HCT116 (cell line): ENCODE measurements at regions not wholly inside any gene's neighbourhood (a gene's known extent, or its start where the extent isn't known, plus 50 kb on each side); places are given as distances from the start of the nearest gene placed in this dataset.

ENCODE experiments used
- ATAC-seq: fragments of 200-7000 bp; cut with Tn5 transposase; 2 replicates; pipeline ENCODE4 v1.9.1; 2020; ENCODE audit warnings: mild to moderate bottlenecking, moderate library complexity
- BruUV-seq: library from RNA; stranded (reverse); fragments of 400-500 nt; replicated peaks from 2 replicates; lab custom pipeline; 2021; lab: Mats Ljungman, UMichigan
- CTCF ChIA-PET: fragments of 300-600 bp; sonication (Branson Sonifier 250); formaldehyde crosslinking; loops from one replicate; lab custom pipeline; 2021; ENCODE audit warnings: antibody characterized with exemption; lab: Charles Lee
- POLR2A ChIA-PET: fragments of 300-600, 350-600 bp; sonication (Branson Sonifier 250); formaldehyde crosslinking; loops from one replicate; lab custom pipeline; 2021; ENCODE audit warnings: antibody characterized with exemption; lab: Charles Lee
- RAD21 ChIA-PET, 2 experiments: fragments of 300-600 bp; sonication (Branson Sonifier 250); formaldehyde crosslinking; loops; one replicate each; lab custom pipeline; 2023; ENCODE audit warnings: low total read pairs in 2 of 2; ENCODE audit not compliant: uncharacterized antibody in 2 of 2, unreplicated experiment in 2 of 2, low non-redundant PET in 1 of 2; lab: Charles Lee
- DNase-seq: peaks from one replicate; pipeline ENCODE4 v3.0.0-alpha.2; 2010; ENCODE audit warnings: low read depth, low spot score
- H2AFZ ChIP-seq: fragments of 200-600 bp; shearing (Covaris generic), sonication (generic); 2 replicates; pipeline ENCODE4 v1.6.1; 2017; ENCODE audit warnings: low read depth, mixed run types, mixed read lengths, antibody characterized with exemption, low read length; ENCODE audit not compliant: poor library complexity, severe bottlenecking
- H3K27ac ChIP-seq: 2 replicates; pipeline ENCODE4 v1.5.1; 2012; ENCODE audit warnings: low read depth, low read length
- H3K27me3 ChIP-seq: fragments of 200-600 bp; sonication (generic); 2 replicates; pipeline ENCODE4 v1.6.1; 2016; ENCODE audit warnings: mixed run types, low read length, mixed read lengths; ENCODE audit not compliant: insufficient read depth
- H3K36me3 ChIP-seq, 2 experiments: fragments of 200-500 bp in 1 of 2; fragments of 200-600 bp in 1 of 2; sonication (Bioruptor generic) in 1 of 2; sonication (generic) in 1 of 2; 2 replicates each; pipeline versions ENCODE4 v1.5.1 to v1.6.1; 2014 to 2016; ENCODE audit warnings: low read length in 2 of 2, inconsistent platforms in 1 of 2, mixed read lengths in 1 of 2, mixed run types in 1 of 2; ENCODE audit not compliant: insufficient read depth in 2 of 2, control insufficient read depth in 1 of 2
- H3K4me1 ChIP-seq, 2 experiments: fragments of 200-600 bp in 1 of 2; sonication (generic) in 1 of 2; 2 replicates each; pipeline versions ENCODE4 v1.5.1 to v1.6.1; 2012 to 2017; ENCODE audit warnings: low read length in 2 of 2, inconsistent platforms in 1 of 2, mild to moderate bottlenecking in 1 of 2, mixed read lengths in 1 of 2, mixed run types in 1 of 2, moderate library complexity in 1 of 2; ENCODE audit not compliant: insufficient read depth in 2 of 2, control insufficient read depth in 1 of 2
- H3K4me2 ChIP-seq: fragments of 200-600 bp; sonication (generic); 2 replicates; pipeline ENCODE4 v1.6.1; 2017; ENCODE audit warnings: mixed run types, low read length, mixed read lengths
- H3K4me3 ChIP-seq, 2 experiments: fragments of 200-600 bp in 1 of 2; sonication (generic) in 1 of 2; replicated peaks in 1 of 2; 2 replicates each; pipeline ENCODE4 v1.5.1; 2011 to 2016; ENCODE audit warnings: low read length in 2 of 2, control low read depth in 1 of 2, low read depth in 1 of 2, mild to moderate bottlenecking in 1 of 2, mixed read lengths in 1 of 2, mixed run types in 1 of 2
- H3K79me2 ChIP-seq: fragments of 200-600 bp; sonication (generic); 2 replicates; pipeline ENCODE4 v1.6.1; 2017; ENCODE audit warnings: mild to moderate bottlenecking, mixed run types, low read length, moderate library complexity, mixed read lengths; ENCODE audit not compliant: insufficient read depth
- H3K9ac ChIP-seq: fragments of 200-600 bp; sonication (generic); 2 replicates; pipeline ENCODE4 v1.6.1; 2016; ENCODE audit warnings: low read length, mixed read lengths
- H3K9me2 ChIP-seq: fragments of 200-600 bp; sonication (generic), shearing (Covaris generic); 2 replicates; pipeline ENCODE4 v1.6.1; 2017; ENCODE audit warnings: mixed run types, mild to moderate bottlenecking, moderate library complexity; ENCODE audit not compliant: insufficient read depth
- H3K9me3 ChIP-seq, 2 experiments: fragments of 200-500 bp in 1 of 2; fragments of 200-600 bp in 1 of 2; sonication (Bioruptor generic) in 1 of 2; sonication (generic) in 1 of 2; 2 replicates each; pipeline ENCODE4 v1.6.1; 2014 to 2017; ENCODE audit warnings: low read length in 2 of 2, mixed read lengths in 2 of 2, inconsistent platforms in 1 of 2, low read depth in 1 of 2, mild to moderate bottlenecking in 1 of 2, mixed run types in 1 of 2, moderate library complexity in 1 of 2; ENCODE audit not compliant: control insufficient read depth in 1 of 2, insufficient read depth in 1 of 2
- H4K20me1 ChIP-seq: fragments of 200-600 bp; sonication (generic), shearing (Covaris generic); 2 replicates; pipeline ENCODE4 v1.6.1; 2017; ENCODE audit warnings: mixed run types, mild to moderate bottlenecking, moderate library complexity; ENCODE audit not compliant: insufficient read depth
- CBX3 ChIP-seq: IDR thresholded peaks from 2 replicates; pipeline ENCODE4 v1.6.1; 2012; ENCODE audit warnings: low read depth
- CEBPB ChIP-seq: IDR thresholded peaks from 2 replicates; pipeline ENCODE4 v1.6.1; 2012; ENCODE audit warnings: low read depth
- CTCF ChIP-seq, 3 experiments: fragments of 200-600 bp in 1 of 3; sonication (generic) in 1 of 3; IDR thresholded peaks in 2 of 3; conservative IDR thresholded peaks in 1 of 3; 2 replicates each; pipeline ENCODE4 v1.5.1; 2012 to 2017; ENCODE audit warnings: low read depth in 2 of 3, low read length in 2 of 3, antibody characterized with exemption in 1 of 3, borderline replicate concordance in 1 of 3, control low read depth in 1 of 3, mild to moderate bottlenecking in 1 of 3, mixed read lengths in 1 of 3, mixed run types in 1 of 3, moderate library complexity in 1 of 3; ENCODE audit not compliant: insufficient read depth in 1 of 3
- ELF1 ChIP-seq: IDR thresholded peaks from 2 replicates; pipeline ENCODE4 v1.6.1; 2012; ENCODE audit warnings: low read depth, borderline replicate concordance
- EZH2 ChIP-seq: fragments of 200-600 bp; sonication (generic); IDR thresholded peaks from 2 replicates; pipeline ENCODE4 v1.6.1; 2017; ENCODE audit warnings: antibody characterized with exemption, mixed run types
- EZH2phosphoT487 ChIP-seq: fragments of 200-600 bp; IDR thresholded peaks from 2 replicates; pipeline ENCODE4 v1.6.1; 2018; ENCODE audit warnings: antibody characterized with exemption, borderline replicate concordance
- FOSL1 ChIP-seq: IDR thresholded peaks from 2 replicates; pipeline ENCODE4 v1.6.1; 2012; ENCODE audit warnings: low read depth
- JUND ChIP-seq: IDR thresholded peaks from 2 replicates; pipeline ENCODE4 v1.6.1; 2012
- MAX ChIP-seq: IDR thresholded peaks from 2 replicates; pipeline ENCODE4 v1.6.1; 2012
- POLR2A ChIP-seq: IDR thresholded peaks from 2 replicates; pipeline ENCODE4 v1.7.0; 2011; ENCODE audit warnings: borderline replicate concordance; ENCODE audit not compliant: insufficient read depth, insufficient read length; ENCODE audit errors: extremely low read depth
- POLR2AphosphoS5 ChIP-seq: IDR thresholded peaks from 2 replicates; pipeline ENCODE4 v1.6.1; 2011; ENCODE audit warnings: mild to moderate bottlenecking, low read depth, low read length, moderate library complexity
- RAD21 ChIP-seq: IDR thresholded peaks from 2 replicates; pipeline ENCODE4 v1.6.1; 2012; ENCODE audit warnings: low read depth, mild to moderate bottlenecking
- SIN3A ChIP-seq: IDR thresholded peaks from 2 replicates; pipeline ENCODE4 v1.6.1; 2012; ENCODE audit warnings: low read depth
- SP1 ChIP-seq: IDR thresholded peaks from 2 replicates; pipeline ENCODE4 v1.6.1; 2012; ENCODE audit warnings: low read depth
- SRF ChIP-seq: IDR thresholded peaks from 2 replicates; pipeline ENCODE4 v1.6.1; 2012; ENCODE audit warnings: low read depth
- TCF7L2 ChIP-seq: IDR thresholded peaks from 2 replicates; pipeline ENCODE4 v1.7.0; 2011; ENCODE audit warnings: borderline replicate concordance, inconsistent platforms; ENCODE audit not compliant: insufficient read depth, insufficient read length; ENCODE audit errors: extremely low read depth
- YY1 ChIP-seq: IDR thresholded peaks from 2 replicates; pipeline ENCODE4 v1.6.1; 2011; ENCODE audit warnings: low read length, low read depth, moderate library complexity, mild to moderate bottlenecking; ENCODE audit not compliant: insufficient replicate concordance; ENCODE audit errors: extremely low read depth
- ZFX ChIP-seq: fragments of 450-650 bp; IDR thresholded peaks from 2 replicates; pipeline ENCODE4 v1.6.1; 2017
- ZNF274 ChIP-seq: fragments of 200-500 bp; sonication (Bioruptor generic); IDR thresholded peaks from 2 replicates; pipeline ENCODE4 v1.6.1; 2014; ENCODE audit warnings: mild to moderate bottlenecking, low read depth, low read length, inconsistent platforms
- intact Hi-C: fragments of 100-400 bp; cut with micrococcal nuclease; formaldehyde crosslinking; loops from 2 replicates; pipeline ENCODE4 v1.10.0; 2022
- TF ChIP-seq, protein P1 (sequence below): IDR thresholded peaks from 2 replicates; pipeline ENCODE4 v1.6.1; 2012; ENCODE audit warnings: low read depth

DNA sequence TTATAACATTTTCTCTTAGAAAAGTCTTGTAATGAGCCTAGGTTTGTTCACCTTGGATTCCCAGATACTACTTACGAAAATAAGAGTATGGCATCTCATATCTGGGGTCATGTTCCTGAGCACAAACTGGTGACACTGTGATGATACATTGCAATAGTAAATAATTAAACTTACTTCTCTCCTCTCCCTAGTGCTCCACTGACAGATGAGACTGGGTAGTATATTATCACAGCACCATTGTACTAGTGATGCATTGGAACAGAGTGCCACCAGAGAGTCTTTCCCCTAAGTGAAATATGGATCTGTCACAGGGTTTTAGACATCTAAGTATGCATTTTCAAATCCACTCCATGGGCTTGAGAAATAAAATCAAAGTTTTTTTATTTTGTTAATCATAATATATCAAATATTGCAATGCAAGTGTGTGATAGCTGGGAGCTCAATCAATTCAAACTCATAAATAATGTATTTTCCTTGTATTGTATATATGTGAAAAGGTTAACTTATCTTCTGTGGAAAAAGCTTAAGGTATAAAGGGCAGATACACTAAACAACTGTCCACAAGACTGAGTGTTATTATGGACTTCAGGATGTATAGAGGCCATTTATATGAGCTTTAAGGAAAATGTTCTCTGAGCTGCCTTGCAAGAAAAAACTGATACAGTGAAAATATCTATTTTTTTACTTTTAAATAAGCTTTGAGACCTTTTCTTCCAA is 275.5 kb downstream of the ZWINT start:
- Histone ChIP-seq H3K4me1 (no peaks in the 10 kb centered on the region), H3K27ac (no peak overlapping the region), H3K79me2 (no peaks in the 10 kb centered on the region), H3K36me3 (no peaks in the 10 kb centered on the region), H2AFZ (no peak overlapping the region), H3K4me2 (no peak overlapping the region), H3K9me2 (no peaks in the 10 kb centered on the region), H4K20me1 (no peaks in the 10 kb centered on the region), H3K4me3 (no peak overlapping the region), H3K9me3 (peaks cover 0 to 14% of the 10 kb centered on the region in 2 experiments; a peak in 2 of 4 replicates), H3K27me3 (no peaks in the 10 kb centered on the region), H3K9ac (no peak overlapping the region)
- no TSS peak for BruUV-seq
- intact Hi-C loops, result no loop called here
- DNase-seq, result no peak
- ChIA-PET RAD21 (no interaction called here), POLR2A (no interaction called here), CTCF (no interaction called here)
- no peak for ATAC-seq
- TF ChIP-seq SP1, result no peak
- TF ChIP-seq RAD21, result no peak
- no peak for TF ChIP-seq TCF7L2
- no peak for TF ChIP-seq ELF1
- TF ChIP-seq CTCF (IDR thresholded peaks at IDR 0.05 in 2 of 3, conservative IDR thresholded peaks at IDR 0.05 in 1 of 3; ENCODE audit: borderline replicate concordance in 1 of 3, insufficient read depth in 1 of 3, low read depth in 2 of 3, low read length in 2 of 3), result no peak
- no peak for TF ChIP-seq CBX3
- TF ChIP-seq CEBPB, result no peak
- TF ChIP-seq SRF, result no peak
- TF ChIP-seq JUND, result no peak
- TF ChIP-seq EZH2phosphoT487, result no peak
- TF ChIP-seq ZNF274, result no peak
- TF ChIP-seq FOSL1, result no peak
- TF ChIP-seq, protein P1, sequence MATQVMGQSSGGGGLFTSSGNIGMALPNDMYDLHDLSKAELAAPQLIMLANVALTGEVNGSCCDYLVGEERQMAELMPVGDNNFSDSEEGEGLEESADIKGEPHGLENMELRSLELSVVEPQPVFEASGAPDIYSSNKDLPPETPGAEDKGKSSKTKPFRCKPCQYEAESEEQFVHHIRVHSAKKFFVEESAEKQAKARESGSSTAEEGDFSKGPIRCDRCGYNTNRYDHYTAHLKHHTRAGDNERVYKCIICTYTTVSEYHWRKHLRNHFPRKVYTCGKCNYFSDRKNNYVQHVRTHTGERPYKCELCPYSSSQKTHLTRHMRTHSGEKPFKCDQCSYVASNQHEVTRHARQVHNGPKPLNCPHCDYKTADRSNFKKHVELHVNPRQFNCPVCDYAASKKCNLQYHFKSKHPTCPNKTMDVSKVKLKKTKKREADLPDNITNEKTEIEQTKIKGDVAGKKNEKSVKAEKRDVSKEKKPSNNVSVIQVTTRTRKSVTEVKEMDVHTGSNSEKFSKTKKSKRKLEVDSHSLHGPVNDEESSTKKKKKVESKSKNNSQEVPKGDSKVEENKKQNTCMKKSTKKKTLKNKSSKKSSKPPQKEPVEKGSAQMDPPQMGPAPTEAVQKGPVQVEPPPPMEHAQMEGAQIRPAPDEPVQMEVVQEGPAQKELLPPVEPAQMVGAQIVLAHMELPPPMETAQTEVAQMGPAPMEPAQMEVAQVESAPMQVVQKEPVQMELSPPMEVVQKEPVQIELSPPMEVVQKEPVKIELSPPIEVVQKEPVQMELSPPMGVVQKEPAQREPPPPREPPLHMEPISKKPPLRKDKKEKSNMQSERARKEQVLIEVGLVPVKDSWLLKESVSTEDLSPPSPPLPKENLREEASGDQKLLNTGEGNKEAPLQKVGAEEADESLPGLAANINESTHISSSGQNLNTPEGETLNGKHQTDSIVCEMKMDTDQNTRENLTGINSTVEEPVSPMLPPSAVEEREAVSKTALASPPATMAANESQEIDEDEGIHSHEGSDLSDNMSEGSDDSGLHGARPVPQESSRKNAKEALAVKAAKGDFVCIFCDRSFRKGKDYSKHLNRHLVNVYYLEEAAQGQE, result no peak
- TF ChIP-seq SIN3A, result no peak
- no peak for TF ChIP-seq ZFX
- TF ChIP-seq POLR2AphosphoS5, result no peak
- TF ChIP-seq MAX, result no peak
- TF ChIP-seq POLR2A, result no peak
- no peak for TF ChIP-seq YY1
- no peak for TF ChIP-seq EZH2
